Suppressor macrophage treated with lipopolysaccharide for 4 hours (primary cell): ENCODE measurements at regions not wholly inside any gene's neighbourhood (a gene's known extent, or its start where the extent isn't known, plus 50 kb on each side); places are given as distances from the start of the nearest gene placed in this dataset.
A peak's percentile ranks its signal among the peaks of the same experiment; 100 is the strongest.

ENCODE experiments used
- DNase-seq: peaks from one replicate; pipeline ENCODE4 v3.0.0-alpha.2; 2020

DNA sequence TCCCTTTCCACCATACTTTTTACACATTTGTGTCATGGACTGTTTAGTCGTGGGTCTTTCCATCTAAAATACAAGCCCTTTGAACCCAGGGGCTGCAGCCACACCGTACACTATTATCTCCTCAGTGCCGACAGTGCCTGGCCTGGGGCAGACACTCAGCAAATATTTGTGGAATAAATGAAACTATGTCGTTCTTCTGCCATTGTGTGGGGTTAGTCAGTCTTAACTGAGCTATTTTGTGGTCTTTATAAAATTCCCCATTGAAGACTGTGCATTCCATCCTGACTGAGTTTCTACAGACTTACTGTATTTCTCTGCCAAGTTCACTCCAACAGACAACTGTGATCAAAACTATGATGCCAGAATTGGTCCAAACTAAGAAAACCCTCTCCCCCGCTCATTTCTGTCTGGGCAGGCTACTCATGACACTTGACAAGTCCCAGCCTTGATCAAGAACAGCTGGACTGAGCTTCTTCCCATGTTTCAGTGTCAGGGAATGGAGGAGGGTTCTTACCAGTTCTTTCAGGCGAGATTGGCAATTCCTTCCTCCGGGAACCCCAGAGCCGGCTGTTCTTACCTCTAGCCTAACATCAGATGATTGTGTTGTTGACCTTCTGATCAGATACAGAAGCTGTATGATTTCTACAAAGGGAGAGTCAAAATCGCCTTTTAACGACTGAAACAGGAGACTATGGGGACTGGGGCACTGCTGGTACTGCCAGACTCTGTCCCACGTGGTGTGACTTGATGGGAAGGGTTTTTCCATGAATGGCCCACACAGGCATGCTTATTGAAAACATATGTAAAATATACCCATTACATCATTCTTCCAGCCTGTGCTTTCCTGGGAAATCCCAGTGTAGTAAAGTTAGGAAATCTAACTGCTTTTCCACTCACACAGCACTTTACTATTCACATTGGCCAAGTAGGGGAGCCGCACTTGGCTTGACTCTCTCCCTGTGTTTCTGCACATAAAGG is 77.4 kb upstream of the NPAS2 start:
- DNase-seq, result peak; percentile 68

DNA sequence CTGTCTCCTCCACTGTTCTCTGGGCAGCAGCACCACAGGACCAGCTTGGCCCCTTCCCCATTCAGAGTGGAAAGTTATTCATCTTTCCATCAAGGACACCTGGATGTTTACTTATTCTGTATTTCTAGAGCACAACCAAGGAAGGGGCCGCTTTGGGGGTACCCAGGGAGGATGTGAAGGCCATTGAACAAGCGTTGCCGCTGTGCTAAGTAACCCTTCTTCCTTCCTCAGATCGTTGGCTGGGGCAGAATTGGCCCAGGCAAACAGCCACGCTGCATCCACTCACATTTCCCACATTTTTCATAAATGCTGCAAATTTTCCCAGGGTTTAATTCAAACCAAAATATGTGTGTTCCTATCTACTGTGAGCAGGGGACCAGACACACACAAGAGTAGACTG is 76.2 kb upstream of the NPAS2 start:
- no peak for DNase-seq

DNA sequence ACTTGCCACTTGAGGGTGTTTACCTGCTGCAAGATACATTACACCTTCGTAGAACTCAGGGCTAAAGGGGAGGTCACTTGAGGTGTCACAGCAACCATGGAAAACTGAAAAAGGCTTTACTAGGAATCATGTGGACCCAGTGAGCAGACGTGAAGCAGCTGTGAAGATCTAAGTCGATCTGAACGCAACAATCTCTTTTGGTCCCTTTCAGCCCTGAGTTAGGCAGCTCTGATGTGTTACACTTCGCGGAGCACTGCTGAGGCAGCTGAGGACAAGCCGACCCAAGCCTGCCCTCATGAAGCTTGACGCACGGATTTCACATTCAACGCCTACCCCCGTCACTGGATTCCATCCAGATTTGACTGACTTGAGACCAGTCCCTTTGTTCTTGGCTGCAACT is 75.8 kb upstream of the NPAS2 start:
- no peak for DNase-seq

DNA sequence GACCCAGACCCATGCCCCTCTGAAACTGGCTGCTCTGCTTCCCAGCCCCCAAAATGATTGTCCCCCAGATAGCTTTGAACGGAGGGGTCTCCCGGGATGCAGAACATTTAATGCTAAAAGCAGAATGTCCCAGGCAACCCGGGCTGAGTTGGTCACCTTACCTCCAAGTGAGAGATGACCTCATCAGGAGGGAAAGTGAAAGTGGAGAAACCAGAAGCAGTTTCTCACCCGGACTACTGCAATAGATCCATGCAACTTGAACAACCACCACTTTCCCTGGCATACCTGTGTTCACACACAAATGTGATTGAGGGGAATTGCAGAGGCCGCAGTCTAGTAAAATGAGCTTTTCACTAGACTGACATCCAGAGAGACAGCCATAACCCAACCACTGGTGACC is 75.3 kb upstream of the NPAS2 start:
- DNase-seq, result peak; percentile 44

DNA sequence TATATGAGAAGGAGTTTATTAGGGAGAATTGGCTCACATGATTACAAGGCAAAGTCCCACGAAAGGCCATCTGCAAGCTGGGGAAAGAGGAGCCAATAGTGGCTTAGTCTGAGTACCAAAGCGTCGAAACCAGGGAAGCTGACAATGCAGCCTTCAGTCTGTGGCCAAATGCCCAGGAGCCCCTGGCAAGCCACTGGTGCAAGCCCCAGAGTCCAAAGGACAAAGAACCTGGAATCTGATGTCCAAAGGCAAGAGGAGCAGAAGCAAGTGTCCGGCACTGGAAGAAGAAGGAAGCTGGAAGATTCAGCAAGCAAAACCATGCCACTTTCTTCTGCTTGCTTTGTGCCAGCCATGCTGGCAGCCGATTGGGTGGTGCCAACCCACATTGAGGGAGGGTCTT is 74.3 kb upstream of the NPAS2 start:
- no peak for DNase-seq

DNA sequence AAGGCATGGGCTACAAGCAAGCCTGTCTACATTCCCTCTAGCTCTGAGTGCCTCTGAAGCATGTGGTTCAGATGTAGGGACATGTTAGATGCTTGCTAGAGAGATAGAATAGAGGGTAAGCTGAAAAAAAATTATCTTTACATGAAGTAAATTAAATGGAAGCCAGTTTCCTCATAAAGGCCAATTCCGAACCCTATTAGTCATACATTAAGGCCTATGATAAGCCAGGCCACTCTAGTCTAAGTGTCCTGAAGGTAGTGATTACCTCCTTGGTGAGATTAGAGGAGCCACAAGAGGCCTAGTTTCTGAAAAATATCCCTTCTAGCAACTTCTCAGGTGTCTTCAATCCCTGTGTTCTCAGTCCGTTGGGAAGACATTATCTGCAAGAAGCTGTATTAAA is 72.4 kb upstream of the NPAS2 start:
- no peak for DNase-seq

DNA sequence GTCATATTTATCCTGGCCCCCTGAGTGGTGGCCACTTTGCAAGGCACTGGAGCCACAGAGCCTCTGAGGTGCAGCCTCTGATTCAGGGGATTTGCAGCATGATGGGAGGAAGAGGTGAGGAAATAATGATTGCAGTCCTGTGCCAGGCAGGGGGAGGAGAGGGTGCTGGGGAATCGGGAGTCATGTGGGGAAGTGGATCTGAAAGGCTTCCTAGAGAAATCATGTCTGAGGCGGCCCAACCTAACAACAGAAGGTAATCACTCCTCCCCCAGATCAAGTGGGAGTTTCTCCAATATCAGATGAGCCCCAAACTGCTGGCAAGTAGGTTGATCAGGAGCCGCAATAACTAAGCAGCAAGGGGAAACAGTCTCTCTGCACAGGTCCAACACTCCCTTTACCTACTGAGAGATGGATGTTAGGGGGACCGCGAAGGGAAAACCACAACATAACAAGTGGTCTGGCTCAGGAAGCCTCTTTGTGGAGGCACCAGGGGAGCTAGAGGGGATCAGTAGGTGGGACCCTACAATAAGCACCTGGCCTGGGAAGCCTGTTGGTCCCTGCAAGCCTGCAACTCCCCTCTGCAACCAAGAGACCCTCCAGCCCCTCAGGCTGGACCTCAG is 71.8 kb upstream of the NPAS2 start:
- DNase-seq, result peak; percentile 9

DNA sequence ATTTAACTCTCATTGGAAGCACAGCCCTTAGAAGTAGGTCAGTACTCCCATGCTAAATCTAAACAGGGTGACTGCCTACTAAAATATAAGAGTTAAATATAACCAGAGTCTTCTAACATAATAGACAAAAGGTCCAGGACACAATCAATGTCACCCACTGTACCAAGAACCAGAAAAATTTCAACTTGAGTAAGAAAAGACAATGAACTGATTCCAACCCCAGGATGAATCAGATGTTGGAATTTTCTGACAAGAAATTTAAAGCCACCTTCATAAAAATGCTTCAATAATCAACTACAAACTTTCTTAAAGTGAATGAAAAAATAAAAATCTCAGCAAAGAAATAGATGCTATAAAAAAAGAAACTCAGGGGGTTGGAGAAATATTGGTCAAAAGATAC is 71.3 kb upstream of the NPAS2 start:
- DNase-seq, result no peak

DNA sequence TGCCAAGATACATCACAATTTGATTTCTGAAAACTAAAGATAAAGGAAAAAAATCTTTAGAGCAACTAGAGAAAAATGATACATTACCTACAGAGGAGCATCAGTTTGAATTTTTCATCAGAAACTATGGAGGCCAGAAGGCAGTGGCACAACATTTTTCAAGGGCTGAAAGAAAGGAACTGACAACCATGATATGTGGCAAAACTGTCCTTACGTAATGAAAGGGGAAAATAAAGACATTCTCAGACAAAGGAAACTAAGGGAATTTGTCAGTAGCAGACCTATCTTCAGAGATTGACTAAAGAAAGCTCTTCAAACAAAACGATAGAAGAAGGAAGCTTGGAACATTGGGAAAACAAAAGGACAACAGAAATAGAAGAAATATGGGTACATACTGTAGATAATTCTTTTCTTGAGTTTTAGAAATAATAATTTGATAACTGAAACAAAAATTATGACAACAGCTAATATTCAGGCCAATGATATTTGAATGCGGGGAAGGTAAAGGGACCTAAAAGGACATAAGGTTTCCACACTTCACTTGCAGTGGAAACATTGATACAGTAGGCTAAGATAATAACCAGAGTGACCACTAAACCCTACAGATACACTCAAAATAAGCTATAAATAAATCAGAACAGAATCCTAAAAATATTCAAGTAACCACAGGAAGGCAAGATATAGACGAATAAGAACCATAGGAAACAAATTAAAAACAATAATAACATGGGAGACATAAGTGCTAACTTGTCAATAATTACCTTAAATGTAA is 70.0 kb upstream of the NPAS2 start:
- peak; percentile 54 for DNase-seq

DNA sequence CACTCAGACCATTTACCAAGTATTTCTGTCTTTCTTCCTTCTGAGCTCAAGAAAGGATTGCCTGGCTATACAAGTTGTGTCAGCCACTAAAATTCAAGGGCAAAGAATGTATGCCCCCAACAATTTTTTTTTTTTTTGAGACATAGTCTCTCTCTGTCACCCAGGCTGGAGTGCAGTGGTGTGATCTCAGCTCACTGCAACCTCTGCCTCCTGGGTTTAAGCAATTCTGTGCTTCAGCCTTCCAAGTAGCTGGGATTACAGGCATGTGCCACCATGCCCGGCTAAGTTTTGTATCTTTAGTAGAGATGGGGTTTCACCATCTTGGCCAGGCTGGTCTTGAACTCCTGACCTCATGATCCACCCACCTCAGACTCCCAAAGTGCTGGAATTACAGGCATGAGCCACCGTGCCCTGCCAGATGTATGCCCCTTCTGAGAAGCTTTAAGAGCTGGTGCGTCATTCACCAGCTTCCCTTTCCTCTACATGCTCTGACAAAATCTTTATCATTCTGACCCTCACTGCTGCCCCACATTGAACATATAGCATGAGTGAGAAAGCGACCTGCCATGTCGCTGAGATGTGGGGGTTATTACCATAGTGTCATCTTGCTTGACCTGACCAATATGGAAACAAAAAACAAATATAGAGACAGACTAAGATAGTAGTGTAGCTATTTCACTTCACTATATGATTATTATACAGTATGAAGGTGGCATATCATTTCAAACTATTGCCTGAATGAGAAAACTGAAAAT is 67.9 kb upstream of the NPAS2 start:
- DNase-seq, result peak; percentile 78

DNA sequence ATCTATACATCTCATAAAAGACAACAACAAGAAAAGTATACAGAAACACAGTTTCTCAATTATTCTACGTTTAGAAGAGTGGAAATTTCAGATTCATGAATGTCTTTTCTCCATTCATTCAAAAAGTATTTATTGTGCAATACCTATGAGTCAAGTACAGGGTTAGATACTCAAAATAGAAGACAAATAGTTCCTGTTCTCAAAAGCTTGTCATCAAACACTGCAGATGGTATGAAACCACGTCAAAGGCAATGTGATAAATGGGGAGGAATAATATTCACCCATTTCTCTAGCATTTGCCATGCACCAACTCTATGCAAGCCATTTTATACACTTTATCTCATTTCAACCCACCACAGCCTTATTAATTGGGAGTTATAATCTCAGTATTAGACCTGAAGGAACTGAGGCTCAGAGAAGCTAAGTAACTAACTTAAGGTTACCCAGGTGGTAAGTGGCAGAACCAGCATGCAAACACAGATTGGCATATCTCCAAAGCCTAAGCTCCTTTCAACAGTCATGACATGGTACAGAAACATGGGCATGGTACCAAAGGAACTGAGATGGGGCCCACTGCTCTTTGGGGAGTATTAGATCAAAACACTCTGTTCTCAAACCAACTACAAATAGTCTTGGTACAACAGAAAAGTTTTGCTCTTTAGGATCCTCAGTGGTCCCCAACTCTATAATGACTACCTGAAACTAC is 67.2 kb upstream of the NPAS2 start:
- DNase-seq, result peak; percentile 89

DNA sequence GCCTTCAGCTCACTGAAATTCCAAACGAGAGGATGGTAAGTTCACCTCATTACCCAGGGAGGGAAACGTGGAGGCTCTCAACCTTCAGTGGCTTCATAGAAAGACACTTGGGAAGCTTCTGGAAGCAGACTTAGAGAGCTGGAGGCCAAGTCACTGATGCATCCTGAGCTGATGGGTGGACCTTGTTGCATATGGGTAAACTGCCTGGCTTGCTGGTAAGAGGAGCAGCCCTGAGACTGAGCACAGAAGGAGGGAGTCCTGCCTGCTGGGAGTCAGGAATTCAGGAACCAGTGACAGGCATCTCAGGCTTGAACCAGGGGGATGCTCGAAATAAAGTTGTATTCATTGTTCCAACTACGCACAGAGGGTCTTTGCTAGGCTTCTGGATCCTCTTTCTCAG is 66.5 kb upstream of the NPAS2 start:
- DNase-seq, result no peak

DNA sequence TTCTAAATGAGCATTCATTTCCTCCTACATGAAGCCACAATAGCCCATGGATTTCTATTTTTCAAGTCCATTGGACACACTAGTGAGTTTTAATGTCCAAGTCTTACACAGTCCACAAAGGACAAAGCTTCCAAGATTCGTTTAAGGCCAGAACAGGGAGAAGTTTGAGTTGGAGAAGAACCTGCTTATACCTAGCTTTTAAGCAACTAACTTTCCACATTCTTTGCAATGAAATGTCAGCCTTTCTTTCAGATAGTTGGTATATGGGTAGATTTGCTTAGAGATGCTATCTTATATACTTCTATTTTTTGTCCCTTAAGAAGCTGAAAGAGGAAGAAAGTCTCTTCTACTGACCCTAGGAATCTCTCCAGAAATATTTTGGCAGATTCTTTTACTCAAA is 66.1 kb upstream of the NPAS2 start:
- DNase-seq, result no peak

DNA sequence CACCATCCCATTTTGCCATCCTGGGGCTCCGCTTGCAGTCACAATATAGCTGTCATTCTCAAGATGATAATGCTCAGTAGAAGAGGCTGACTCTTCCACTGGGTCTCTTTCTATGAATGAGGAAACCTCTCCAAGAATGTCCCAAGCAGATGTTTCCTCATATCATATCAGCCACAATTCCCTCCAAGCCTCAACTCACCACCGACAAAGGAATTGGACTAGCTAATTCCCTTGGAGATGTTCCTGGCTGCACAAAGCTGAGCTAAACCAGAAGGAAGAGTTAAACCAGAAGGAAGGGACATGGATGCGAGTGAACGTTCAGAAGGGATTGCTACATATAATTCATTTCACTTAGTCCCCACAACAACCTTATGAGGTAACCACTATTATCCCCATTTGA is 65.0 kb upstream of the NPAS2 start:
- no peak for DNase-seq

DNA sequence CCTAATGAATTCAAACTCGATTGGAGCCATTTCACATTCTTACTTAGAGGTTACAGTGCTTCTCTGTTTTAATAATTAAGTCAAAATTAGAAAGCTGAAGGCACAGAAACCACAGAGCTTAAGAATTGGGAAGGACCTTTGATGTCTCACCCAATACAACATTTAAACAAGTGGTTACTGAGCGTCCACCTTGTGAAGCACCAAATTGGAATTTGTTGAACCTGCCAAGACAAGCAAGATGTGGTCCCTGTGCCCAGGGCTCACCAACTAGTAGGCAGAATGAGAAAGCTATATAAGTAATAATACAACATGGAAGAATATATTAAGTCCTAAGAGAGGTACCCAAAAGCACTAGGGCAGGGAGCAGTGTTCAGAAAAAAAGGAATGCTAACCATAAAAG is 64.5 kb upstream of the NPAS2 start:
- no peak for DNase-seq

DNA sequence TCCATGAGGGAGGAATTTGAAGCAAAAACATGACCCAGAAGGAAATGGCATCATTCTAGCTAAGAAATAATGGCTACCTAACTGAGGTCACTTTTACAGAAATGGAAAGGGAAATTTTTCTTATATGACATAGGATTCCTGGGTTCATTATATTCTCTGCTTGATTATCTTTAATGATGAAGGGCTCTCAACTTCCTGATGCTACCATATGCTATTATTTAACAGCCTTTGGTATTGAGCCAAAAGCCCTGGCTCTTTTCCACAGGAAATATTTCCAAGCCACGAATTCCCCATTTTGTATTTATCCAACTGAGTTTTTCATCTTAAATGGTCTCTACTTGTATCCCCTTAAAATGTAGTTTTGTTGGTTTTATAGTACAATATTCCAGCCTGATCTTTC is 63.2 kb upstream of the NPAS2 start:
- DNase-seq, result no peak

DNA sequence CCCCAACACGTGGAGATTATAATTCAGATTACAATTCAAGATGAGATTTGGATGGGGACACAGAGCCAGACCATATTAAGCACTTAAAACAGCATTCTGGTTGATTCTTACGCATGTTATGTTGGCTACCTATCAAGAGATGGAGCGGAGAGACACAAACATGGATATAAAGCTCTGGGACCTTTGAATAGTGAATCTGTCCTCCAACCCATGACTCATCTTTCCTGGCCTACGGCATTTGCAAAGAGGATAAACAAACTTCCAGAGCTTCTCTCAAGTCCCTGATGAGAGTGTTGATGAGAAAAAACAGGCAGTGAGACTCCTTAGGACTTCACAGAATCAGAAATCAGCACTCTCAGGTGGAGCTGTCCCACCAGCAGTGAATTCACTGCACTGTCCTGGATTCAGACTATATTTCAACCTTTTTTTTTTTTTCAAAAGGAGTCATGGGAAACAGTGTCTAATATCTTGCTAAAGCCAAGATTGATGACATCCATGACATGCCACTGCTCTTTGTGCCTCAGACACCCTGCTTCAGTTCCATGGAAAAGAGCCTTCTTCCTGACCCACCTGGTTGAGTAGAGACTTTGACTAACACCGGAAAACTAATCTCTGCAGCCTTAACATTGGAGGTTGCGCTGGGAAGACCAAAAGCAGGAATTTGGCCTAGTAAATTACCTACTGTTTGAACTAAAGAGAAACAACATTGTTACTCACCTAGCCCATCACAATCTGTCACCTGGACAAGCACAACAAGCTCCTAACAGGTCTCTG is 62.1 kb upstream of the NPAS2 start:
- DNase-seq, result no peak

DNA sequence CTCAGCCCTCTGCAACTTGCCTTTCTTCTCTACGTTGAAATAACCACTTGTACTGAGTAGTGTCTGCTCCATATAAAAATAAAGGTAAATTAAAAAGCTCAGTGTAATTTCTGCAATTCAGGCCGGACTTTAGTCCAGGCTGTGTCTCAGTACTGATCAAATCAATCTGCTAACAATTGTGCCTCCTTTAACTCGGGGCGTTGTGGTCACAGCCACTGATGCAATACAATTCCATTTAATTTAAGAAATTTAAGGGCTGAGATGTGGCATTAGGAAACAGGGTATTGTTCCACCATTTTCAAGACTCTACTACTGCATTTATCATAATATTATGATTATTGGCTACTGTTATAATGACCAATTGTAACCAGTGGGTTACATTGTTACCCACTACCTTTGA is 60.0 kb upstream of the NPAS2 start:
- DNase-seq, result no peak

DNA sequence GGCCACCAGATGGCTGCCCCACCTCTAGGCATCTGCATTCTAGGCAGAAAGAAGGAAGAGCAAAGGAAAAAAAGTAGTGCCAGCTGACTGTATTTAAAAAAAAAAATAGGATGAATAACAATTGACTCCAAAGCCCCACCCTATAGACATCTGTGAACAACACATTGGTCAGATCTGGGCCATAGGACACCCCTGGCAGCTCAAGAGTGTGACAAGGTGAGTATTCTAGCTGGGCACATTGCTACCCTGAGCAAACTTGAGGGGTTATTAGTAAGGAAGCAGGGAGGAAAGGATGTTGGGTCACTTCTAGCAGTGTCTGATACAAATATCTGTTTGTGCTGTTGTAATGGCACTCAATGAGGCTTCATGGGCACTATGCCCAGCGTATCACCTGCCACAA is 58.6 kb upstream of the NPAS2 start:
- no peak for DNase-seq

DNA sequence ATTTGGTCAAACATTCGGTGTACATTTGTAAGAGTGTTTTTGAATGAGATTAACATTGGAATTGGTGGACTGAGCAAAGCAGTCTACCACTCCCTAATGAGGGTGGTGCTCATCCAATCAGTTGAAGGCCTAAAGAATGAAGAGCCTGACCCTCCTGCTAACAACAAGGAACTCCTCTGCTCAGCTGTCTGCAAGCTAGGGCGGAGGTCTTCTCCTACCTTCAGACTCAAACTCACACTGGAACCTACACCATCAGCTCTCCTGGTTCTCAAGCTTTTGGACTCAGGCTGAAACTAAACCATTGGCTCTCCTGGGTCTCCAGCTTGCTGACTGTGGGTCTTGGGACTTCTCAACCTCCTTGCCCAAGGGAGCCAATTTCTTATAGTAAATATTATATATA is 55.5 kb upstream of the NPAS2 start:
- no peak for DNase-seq

DNA sequence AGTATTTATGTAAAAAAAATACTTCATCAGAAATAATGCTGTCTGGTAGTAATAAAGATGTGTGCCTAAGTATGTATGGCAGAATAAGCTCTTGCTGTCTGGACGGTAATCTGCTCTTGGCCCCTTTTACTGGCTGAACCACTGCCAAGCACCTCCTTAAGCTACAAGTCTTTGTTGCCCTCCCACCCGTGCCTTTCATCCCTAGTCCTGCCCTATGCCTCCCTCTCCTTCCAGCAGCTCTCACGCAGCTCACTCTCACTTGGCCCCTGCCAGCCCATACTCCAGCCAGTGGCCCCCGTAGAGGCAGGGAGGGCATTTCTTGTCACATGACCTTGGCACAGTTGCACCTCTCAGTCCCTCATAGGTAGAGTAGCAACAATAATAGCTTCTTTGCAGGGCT is 54.5 kb upstream of the NPAS2 start:
- DNase-seq, result no peak

DNA sequence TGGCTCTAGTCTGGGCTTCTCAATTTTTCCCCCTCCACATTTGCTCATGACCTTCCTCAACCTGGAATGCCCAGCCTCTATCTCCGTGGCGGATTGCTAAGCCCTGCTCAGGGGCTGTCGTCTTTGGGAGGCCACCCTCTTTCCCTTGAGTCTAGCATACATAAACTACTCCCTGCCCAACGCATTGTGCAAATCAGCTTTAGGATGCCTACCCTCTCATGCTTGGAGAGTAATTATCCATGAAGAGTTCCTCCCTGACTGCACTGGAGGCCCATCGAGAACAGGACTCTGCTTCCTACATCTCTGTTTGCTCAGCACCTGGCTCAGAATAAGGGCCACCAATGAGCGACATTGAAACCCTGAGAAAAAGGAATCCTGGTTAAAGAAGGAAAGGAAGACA is 53.7 kb upstream of the NPAS2 start:
- no peak for DNase-seq
